ENCODE measurements at regions not wholly inside any gene's neighbourhood (a gene's known extent, or its start where the extent isn't known, plus 50 kb on each side); places are given as distances from the start of the nearest gene placed in this dataset.
"Not testable (repeated sequence)": the region's sequence is repeated elsewhere in the genome, so short reads cannot be mapped to it uniquely, and the experiment has no call there.

DNA sequence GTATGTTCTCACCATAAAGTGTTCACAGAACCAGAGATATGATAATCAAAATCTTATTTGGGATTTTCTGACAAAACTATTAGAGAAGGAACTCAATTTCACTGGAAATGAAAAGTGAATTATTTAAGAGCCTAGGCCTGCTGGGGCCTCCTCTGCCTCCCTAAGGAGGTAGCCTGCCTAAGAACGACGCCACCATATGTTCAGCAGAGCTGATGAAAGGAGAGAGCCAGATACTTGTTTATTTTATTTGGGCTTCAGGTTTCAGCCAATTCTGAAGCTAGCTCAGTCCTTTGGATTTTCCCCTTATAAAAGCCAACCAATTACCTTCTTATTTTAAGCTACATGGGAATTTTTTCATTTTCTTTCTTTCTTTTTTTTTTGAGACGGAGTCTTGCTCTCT lies 433.1 kb upstream of the MAP2 start:
- H3K4me3 Mint-ChIP-seq: no peak overlapping the region
- no peaks in the 10 kb centered on the region for H3K27me3 Mint-ChIP-seq (ENCODE audit: insufficient read depth)
- H3K36me3 Mint-ChIP-seq (ENCODE audit: low read depth): no peaks in the 10 kb centered on the region
- DNase-seq: no peak
- H3K9me3 Mint-ChIP-seq: peaks cover 51% of the 10 kb centered on the region
- no peaks in the 10 kb centered on the region for H3K4me1 Mint-ChIP-seq (ENCODE audit: low read depth)
- TF ChIP-seq, protein P1, sequence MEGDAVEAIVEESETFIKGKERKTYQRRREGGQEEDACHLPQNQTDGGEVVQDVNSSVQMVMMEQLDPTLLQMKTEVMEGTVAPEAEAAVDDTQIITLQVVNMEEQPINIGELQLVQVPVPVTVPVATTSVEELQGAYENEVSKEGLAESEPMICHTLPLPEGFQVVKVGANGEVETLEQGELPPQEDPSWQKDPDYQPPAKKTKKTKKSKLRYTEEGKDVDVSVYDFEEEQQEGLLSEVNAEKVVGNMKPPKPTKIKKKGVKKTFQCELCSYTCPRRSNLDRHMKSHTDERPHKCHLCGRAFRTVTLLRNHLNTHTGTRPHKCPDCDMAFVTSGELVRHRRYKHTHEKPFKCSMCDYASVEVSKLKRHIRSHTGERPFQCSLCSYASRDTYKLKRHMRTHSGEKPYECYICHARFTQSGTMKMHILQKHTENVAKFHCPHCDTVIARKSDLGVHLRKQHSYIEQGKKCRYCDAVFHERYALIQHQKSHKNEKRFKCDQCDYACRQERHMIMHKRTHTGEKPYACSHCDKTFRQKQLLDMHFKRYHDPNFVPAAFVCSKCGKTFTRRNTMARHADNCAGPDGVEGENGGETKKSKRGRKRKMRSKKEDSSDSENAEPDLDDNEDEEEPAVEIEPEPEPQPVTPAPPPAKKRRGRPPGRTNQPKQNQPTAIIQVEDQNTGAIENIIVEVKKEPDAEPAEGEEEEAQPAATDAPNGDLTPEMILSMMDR (IDR thresholded peaks at IDR 0.05): no peak
- H3K27ac Mint-ChIP-seq: no peak overlapping the region

DNA sequence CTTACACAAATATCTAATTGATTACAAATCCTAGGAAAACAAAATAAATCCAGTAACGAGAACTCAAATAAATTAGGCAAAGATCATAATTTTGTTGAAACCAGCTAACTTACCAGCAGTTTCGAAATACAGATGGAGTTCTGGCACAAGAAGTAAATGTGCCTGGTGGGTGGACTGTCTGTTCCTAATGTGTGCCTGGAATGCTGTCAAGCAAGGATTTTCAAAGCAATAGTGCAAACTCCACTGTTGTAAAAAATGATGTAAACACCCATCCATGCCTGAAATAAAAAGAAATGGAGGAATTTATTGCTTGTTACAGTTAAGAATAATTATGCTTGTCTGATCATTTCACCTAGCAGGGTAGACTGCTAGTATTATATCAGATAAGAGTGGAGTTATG lies 423.9 kb upstream of the MAP2 start:
- H3K36me3 Mint-ChIP-seq (ENCODE audit: low read depth): no peaks in the 10 kb centered on the region
- DNase-seq: no peak
- no peak overlapping the region for H3K27ac Mint-ChIP-seq
- H3K4me1 Mint-ChIP-seq (ENCODE audit: low read depth): no peaks in the 10 kb centered on the region
- peaks cover 48% of the 10 kb centered on the region for H3K9me3 Mint-ChIP-seq
- no peak overlapping the region for H3K4me3 Mint-ChIP-seq
- TF ChIP-seq, protein P1 (IDR thresholded peaks at IDR 0.05): no peak
- no peaks in the 10 kb centered on the region for H3K27me3 Mint-ChIP-seq (ENCODE audit: insufficient read depth)

DNA sequence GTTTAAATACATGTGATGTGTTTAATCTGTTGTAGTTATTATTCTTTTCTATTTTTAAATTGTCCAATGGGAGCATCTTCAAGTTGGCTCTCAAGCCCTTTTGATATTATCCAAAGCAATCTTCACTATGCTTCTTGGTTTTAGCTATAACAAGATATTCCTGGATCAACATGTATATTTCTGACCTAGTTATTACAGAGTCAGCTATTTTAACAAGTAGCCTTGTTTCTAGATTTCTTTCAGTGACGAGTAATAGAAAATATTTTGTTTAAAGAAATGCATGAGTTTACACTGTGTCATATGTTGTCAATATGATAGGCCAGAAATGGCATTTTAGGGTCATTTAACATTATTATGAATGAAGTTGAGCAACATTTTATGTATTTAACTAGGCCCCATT lies 421.8 kb upstream of the MAP2 start:
- no peaks in the 10 kb centered on the region for H3K4me1 Mint-ChIP-seq (ENCODE audit: low read depth)
- TF ChIP-seq, protein P1 (IDR thresholded peaks at IDR 0.05): no peak
- H3K4me3 Mint-ChIP-seq: no peak overlapping the region
- H3K9me3 Mint-ChIP-seq: peaks cover 52% of the 10 kb centered on the region
- H3K36me3 Mint-ChIP-seq (ENCODE audit: low read depth): no peaks in the 10 kb centered on the region
- no peak overlapping the region for H3K27ac Mint-ChIP-seq
- no peaks in the 10 kb centered on the region for H3K27me3 Mint-ChIP-seq (ENCODE audit: insufficient read depth)
- DNase-seq: no peak

DNA sequence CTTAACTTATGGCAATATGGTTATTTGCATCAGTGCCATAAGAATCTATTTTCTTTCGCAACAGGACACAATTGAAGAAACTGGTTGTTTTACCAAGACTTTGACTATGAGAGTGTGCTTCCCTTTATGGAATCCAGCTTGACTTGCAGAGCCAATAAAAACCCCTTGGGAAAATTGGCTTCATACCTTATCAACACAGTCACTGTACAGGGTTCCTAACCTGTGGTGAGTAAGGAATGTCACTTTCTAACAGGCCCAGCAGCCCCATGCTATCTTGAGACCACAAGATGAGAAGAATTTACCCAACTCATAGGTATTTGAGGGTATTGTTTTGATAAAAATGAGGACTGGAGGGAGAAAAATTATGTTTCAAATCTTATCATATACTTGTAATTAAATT lies 418.5 kb upstream of the MAP2 start:
- Mint-ChIP-seq H3K27me3 (ENCODE audit: insufficient read depth) (no peaks in the 10 kb centered on the region), H3K4me1 (ENCODE audit: low read depth) (no peaks in the 10 kb centered on the region), H3K36me3 (ENCODE audit: low read depth) (no peaks in the 10 kb centered on the region), H3K27ac (no peak overlapping the region), H3K9me3 (peaks cover 51% of the 10 kb centered on the region), H3K4me3 (no peak overlapping the region)
- TF ChIP-seq, protein P1 (IDR thresholded peaks at IDR 0.05): no peak
- DNase-seq: no peak

DNA sequence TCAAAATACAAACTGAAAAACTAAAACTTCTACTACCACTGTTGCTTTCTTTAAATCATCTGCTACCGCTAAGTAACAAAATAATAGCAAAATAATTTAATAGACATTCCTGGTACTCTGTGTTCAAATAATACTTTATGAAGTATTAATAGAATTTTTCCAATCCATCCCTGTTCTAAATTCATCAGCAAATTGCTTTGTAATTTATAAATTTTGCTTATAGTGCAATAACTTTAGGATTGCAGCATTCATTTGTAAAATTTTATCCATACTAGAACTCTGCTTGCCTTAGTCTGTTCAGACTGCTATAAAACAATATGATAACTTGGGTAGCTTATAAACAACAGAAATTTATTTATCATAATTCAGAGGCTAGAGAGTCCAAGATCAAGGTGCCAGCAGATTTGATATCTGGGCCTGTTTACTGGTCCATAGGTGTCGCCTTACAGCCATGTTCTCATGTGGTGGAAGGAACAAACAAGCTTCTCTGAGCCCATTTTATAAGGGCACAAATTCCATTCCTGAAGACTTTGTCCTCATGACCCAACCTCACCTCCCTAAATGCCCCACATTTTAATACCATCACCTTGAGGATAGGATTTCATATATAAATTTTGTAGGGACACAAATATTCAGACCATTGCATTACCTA lies 415.1 kb upstream of the MAP2 start:
- TF ChIP-seq, protein P1 (IDR thresholded peaks at IDR 0.05): no peak
- no peaks in the 10 kb centered on the region for H3K36me3 Mint-ChIP-seq (ENCODE audit: low read depth)
- no peak for DNase-seq
- no peaks in the 10 kb centered on the region for H3K27me3 Mint-ChIP-seq (ENCODE audit: insufficient read depth)
- no peaks in the 10 kb centered on the region for H3K4me1 Mint-ChIP-seq (ENCODE audit: low read depth)
- H3K27ac Mint-ChIP-seq: no peak overlapping the region
- H3K4me3 Mint-ChIP-seq: no peak overlapping the region
- H3K9me3 Mint-ChIP-seq: peaks cover 43% of the 10 kb centered on the region

DNA sequence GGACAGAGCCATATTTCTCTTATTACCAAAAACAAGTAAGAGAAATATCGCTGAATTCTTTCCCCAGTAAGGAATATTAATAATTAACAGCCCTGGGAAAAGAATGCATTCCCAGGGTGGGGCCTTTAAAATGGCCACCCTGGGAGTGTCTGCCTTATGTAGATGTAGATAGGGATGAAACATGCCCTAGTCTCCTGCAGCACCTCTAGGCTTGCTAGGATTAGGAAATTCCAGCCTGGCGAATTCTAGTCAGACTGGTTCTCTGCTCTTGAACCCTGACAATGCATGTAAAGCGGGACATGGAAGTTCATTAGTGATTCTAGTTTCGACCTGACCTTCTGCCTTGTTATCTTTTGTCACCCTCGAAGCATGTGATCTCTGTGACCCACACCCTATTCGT lies 405.2 kb upstream of the MAP2 start:
- H3K36me3 Mint-ChIP-seq (ENCODE audit: low read depth); H3K27me3 Mint-ChIP-seq (ENCODE audit: insufficient read depth); H3K27ac Mint-ChIP-seq; DNase-seq; H3K4me3 Mint-ChIP-seq; H3K4me1 Mint-ChIP-seq (ENCODE audit: low read depth): not testable (repeated sequence)
- peaks cover 31% of the 10 kb centered on the region for H3K9me3 Mint-ChIP-seq
